ENCODE measurements at regions not wholly inside any gene's neighbourhood (a gene's known extent, or its start where the extent isn't known, plus 50 kb on each side); places are given as distances from the start of the nearest gene placed in this dataset.

- no peak for ATAC-seq
- intact Hi-C loops (cut with micrococcal nuclease; ENCODE audit: unreplicated experiment), result no loop called here
- CTCF ChIA-PET, result no interaction called here
These were observed 84.2 kb upstream of the TMEM18 start for GRCh38 chr2:761384-761783.

DNA sequence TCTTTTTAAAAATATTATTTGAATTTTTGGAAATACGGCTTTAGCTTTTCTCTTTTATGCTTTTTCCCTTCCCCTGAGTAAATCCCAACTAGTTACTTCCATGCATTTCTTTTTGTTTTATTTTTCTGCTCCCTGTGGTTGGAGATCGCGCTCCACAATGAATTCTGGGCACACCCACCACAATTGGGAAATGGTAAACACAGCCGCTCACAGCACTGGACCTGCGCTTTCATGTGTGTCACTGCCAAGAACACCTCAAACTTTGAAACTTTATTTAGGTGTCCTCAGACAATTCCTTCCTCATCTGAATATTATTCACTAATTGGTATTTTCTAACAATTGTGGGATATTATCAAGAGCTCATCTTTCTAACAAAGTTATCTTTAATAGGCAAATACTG, 82.8 kb upstream of the TMEM18 start:
- in situ Hi-C loops (cut with HindIII; ENCODE audit: low pct_unique_long_range_greater_than_20kb, low sequenced_read_pairs), result no loop called here
- Histone ChIP-seq H3K27ac (ENCODE audit: low read length) (no peak overlapping the region), H3K4me3 (ENCODE audit: low read depth in 2 of 2, low read length in 2 of 2) (no peak overlapping the region), H3K27me3 (ENCODE audit: control insufficient read depth, insufficient read depth, low read length) (no peaks in the 10 kb centered on the region), H3K36me3 (ENCODE audit: control insufficient read depth, insufficient read depth, low read length) (no peaks in the 10 kb centered on the region), H3K9me3 (ENCODE audit: control insufficient read depth, insufficient read depth, low read depth, low read length) (no peaks in the 10 kb centered on the region), H3K4me1 (ENCODE audit: control insufficient read depth, insufficient read depth, low read length) (no peaks in the 10 kb centered on the region)
- TF ChIP-seq, protein P1, sequence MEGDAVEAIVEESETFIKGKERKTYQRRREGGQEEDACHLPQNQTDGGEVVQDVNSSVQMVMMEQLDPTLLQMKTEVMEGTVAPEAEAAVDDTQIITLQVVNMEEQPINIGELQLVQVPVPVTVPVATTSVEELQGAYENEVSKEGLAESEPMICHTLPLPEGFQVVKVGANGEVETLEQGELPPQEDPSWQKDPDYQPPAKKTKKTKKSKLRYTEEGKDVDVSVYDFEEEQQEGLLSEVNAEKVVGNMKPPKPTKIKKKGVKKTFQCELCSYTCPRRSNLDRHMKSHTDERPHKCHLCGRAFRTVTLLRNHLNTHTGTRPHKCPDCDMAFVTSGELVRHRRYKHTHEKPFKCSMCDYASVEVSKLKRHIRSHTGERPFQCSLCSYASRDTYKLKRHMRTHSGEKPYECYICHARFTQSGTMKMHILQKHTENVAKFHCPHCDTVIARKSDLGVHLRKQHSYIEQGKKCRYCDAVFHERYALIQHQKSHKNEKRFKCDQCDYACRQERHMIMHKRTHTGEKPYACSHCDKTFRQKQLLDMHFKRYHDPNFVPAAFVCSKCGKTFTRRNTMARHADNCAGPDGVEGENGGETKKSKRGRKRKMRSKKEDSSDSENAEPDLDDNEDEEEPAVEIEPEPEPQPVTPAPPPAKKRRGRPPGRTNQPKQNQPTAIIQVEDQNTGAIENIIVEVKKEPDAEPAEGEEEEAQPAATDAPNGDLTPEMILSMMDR (IDR thresholded peaks at IDR 0.05), result no peak
- TF ChIP-seq POLR2AphosphoS5 (IDR thresholded peaks at IDR 0.05; ENCODE audit: low read depth, low read length), result no peak
- no peak for TF ChIP-seq SIN3A (IDR thresholded peaks at IDR 0.05; ENCODE audit: borderline replicate concordance, insufficient read depth, low read depth, low read length)
- no peak for TF ChIP-seq REST (IDR thresholded peaks at IDR 0.05; ENCODE audit: insufficient read depth in 1 of 2, low read depth in 2 of 2, low read length in 1 of 2)
- TF ChIP-seq TCF7L2 (IDR thresholded peaks at IDR 0.05; ENCODE audit: low read depth, low read length), result no peak
- no TSS peak for BruUV-seq (replicated peaks)
- POLR2A ChIA-PET, result interaction anchor here (0.6 kb wide), 1 partner anchor 219 kb away, joined by 3 read pairs; no protein-coding TSS in a partner anchor
- DNase-seq (ENCODE audit: low read depth, low spot score), result no peak
- CTCF ChIA-PET, result no interaction called here
- intact Hi-C loops (cut with micrococcal nuclease; ENCODE audit: unreplicated experiment), result no loop called here
- no peak for ATAC-seq

More at GRCh38 chr2:761384-761783, 84.2 kb upstream of the TMEM18 start:
- no peak for DNase-seq (ENCODE audit: low read depth, low spot score)
- POLR2A ChIA-PET, result no interaction called here
- no peak overlapping the region for H3K4me3 ChIP-seq (ENCODE audit: low read depth in 2 of 2, low read length in 2 of 2)
- no peak overlapping the region for H3K27ac ChIP-seq (ENCODE audit: low read length)
- H3K9me3 ChIP-seq (ENCODE audit: control insufficient read depth, insufficient read depth, low read depth, low read length), result no peaks in the 10 kb centered on the region
- no peaks in the 10 kb centered on the region for H3K27me3 ChIP-seq (ENCODE audit: control insufficient read depth, insufficient read depth, low read length)
- TF ChIP-seq POLR2AphosphoS5 (IDR thresholded peaks at IDR 0.05; ENCODE audit: low read depth, low read length) (no peak), SIN3A (IDR thresholded peaks at IDR 0.05; ENCODE audit: borderline replicate concordance, insufficient read depth, low read depth, low read length) (no peak), REST (IDR thresholded peaks at IDR 0.05; ENCODE audit: insufficient read depth in 1 of 2, low read depth in 2 of 2, low read length in 1 of 2) (no peak), TCF7L2 (IDR thresholded peaks at IDR 0.05; ENCODE audit: low read depth, low read length) (no peak)
- TF ChIP-seq, protein P1 (IDR thresholded peaks at IDR 0.05), result no peak
- BruUV-seq (replicated peaks), result no TSS peak
- in situ Hi-C loops (cut with HindIII; ENCODE audit: low pct_unique_long_range_greater_than_20kb, low sequenced_read_pairs), result no loop called here
- no peaks in the 10 kb centered on the region for H3K36me3 ChIP-seq (ENCODE audit: control insufficient read depth, insufficient read depth, low read length)
- H3K4me1 ChIP-seq (ENCODE audit: control insufficient read depth, insufficient read depth, low read length), result no peaks in the 10 kb centered on the region
